ENCODE measurements at regions not wholly inside any gene's neighbourhood (a gene's known extent, or its start where the extent isn't known, plus 50 kb on each side); places are given as distances from the start of the nearest gene placed in this dataset.
"Not testable (repeated sequence)": the region's sequence is repeated elsewhere in the genome, so short reads cannot be mapped to it uniquely, and the experiment has no call there.

DNA sequence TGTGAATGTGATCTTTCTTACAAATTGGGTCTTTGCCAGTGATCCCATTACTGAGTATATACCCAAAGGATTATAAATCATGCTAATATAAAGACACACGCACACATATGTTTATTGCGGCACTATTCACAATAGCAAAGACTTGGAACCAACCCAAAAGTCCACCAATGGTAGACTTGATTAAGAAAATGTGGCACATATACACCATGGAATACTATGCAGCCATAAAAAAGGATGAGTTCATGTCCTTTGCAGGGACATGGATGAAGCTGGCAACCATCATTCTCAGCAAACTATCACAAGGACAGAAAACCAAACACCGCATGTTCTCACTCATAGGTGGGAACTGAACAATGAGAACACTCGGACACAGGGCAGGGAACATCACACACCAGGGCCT, 55.5 kb upstream of the ATP2B1 start:
- not testable (repeated sequence) for DNase-seq (ENCODE audit: low read depth in 2 of 3, low spot score in 2 of 3)

DNA sequence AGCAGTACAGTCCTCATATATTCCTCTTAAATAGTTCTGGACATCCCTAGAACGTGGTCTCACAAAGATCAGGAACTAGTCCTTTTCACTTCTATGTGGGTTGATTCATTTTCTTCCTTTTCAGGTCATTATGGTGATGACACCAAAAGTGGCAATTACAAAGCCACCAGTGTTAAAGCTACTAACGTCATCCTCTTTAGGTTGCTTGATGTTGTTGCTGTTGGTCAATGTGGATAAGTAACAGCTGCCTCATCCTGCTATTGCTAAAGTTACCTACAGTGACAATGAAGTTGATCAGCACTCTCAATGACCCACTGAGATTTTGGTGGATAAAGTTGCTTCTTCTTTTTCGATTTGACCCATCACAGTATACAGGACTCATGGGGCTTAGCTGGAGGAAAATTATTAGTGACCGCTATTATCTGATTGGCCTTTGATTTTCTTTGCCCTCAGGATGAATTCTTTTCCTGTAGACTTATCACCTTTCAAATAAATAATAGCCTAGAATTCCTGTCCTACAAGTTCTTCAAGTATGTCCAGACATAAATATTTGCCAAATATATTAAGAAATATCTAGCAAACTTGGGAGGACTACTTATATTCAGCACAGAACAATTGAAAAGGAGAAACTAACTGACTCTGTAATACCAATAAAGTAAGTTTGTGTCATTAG, 54.0 kb upstream of the ATP2B1 start:
- DNase-seq (ENCODE audit: low read depth in 2 of 3, low spot score in 2 of 3) = no peak

DNA sequence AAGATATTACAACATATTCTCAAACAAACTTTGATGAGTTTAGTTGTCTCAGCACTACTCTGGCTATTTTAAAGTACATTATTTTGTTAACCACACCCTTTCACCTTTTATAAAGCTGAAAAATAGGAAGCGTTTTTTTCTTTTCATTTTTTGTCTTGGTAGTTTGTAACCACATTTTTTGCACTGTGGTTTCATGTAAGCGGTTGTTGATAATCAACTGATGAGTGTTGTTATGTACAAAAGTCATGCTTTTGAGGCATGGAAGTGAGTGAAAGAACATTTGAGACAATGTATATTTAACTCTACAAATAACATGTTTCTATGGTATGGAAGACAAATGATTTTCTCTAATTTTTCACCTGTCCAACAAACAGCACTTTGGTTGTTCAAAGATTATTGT, 52.1 kb upstream of the ATP2B1 start:
- no peak for DNase-seq (ENCODE audit: low read depth in 2 of 3, low spot score in 2 of 3)
